HG03175 (cell line): ENCODE measurements at regions not wholly inside any gene's neighbourhood (a gene's known extent, or its start where the extent isn't known, plus 50 kb on each side); places are given as distances from the start of the nearest gene placed in this dataset.
A peak's percentile ranks its signal among the peaks of the same experiment; 100 is the strongest.
"Not testable (repeated sequence)": the region's sequence is repeated elsewhere in the genome, so short reads cannot be mapped to it uniquely, and the experiment has no call there.

Experiments used
- ATAC-seq: cut with Tn5 transposase; IDR thresholded peaks from one replicate; pipeline ENCODE4 v1.9.1; 2021; ENCODE audit warnings: mild to moderate bottlenecking, moderate library complexity; ENCODE audit not compliant: unreplicated experiment

DNA sequence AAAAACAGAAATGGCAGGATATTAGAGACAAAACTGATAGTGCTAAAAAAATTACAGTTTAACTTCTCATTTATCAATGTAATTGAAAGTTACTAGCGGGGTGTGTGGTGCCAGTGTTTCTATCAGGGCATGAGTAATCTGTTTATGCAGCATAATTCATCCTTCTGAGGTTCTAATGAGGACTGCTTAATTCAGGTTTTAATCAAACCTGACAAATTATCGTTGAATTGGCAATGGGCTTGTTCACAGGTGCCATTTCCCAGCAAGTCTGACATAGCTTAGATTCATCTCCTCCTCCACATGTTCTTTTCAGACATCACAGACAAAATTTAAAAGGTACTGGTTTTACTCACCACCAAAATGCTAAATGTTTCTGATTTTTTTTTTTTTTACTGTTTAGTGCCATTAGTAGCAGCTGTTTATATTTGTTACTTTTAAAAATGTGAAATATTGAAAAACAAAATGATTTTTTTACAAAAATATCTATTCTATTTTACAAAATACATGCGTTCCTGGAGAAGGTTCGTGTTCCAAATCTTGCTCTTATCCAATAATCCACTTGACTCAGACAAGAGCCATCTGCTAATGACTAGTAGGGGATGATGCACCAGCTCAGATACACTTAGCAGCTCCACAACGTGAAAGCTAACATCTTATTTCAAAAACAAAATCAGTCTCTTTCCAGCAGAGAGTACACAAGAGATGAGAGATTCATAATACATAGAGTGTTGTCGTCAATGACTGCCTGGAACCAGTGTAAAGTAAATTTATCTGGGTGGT lies 447.7 kb upstream of the DPPA4 start:
- ATAC-seq, result no peak

DNA sequence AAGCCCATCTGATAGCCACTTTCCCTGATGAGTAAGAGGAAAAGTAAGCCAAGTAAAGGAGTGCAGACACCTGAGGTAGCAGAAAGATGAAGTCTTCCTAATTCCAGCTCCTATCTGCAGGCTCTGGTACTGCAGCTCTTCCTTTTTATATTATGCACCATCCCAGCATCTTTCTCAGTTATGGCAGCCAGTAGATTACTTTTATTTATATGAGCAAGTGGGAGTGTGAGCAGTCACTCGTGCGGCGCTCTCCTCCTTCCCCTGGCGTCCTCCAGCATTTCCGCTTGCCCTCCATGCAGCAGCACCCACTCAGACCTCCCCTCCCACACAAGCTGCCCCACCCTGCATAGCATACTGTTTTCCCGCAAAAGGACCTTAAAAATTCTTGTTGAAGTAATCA lies 465.9 kb upstream of the DPPA4 start:
- no peak for ATAC-seq

DNA sequence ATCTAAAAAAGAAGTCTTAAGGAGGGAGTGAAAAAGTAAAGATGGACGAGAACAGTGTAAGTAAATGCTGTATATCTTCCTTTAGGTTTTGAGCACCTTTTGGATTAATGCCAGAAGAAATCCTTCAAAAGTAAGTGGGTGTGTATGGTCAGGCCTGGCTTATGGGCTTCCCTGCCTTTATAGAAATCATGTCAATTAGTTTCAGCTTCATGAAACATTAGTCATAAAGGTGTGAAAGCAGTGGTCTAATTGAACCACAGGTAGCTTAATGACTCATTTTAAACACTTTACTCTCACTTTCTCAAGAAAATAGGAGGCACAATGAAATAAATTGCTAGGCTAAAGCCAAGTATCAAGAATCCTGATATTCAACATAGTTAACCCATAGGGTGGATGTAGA lies 467.4 kb upstream of the DPPA4 start:
- peak; percentile 65 for ATAC-seq

- ATAC-seq, result peak; percentile 87
These were observed 469.6 kb upstream of the DPPA4 start for GRCh38 chr3:109806929-109807328.

DNA sequence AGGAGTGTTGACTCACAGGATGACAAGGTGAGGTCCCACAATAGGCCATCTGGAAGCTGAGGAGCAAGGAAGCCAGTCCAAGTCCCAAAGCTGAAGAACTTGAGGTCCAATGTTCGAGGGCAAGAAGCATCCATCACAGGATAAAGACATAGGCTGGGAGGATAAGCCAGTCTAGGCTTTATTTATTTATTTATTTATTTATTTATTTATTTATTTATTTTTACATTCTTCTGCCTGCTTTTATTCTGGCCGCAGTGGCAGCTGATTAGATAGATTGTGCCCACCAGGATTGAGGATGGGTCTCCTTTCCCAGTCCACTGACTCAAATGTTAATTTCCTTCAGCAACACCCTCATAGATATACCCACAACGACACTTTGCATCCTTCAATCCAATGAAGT lies 472.2 kb upstream of the DPPA4 start:
- ATAC-seq, result no peak

- no peak for ATAC-seq
These were observed 480.7 kb upstream of the DPPA4 start for GRCh38 chr3:109818081-109818480.

- no peak for ATAC-seq
These were observed 482.4 kb upstream of the DPPA4 start for GRCh38 chr3:109819734-109820133.

DNA sequence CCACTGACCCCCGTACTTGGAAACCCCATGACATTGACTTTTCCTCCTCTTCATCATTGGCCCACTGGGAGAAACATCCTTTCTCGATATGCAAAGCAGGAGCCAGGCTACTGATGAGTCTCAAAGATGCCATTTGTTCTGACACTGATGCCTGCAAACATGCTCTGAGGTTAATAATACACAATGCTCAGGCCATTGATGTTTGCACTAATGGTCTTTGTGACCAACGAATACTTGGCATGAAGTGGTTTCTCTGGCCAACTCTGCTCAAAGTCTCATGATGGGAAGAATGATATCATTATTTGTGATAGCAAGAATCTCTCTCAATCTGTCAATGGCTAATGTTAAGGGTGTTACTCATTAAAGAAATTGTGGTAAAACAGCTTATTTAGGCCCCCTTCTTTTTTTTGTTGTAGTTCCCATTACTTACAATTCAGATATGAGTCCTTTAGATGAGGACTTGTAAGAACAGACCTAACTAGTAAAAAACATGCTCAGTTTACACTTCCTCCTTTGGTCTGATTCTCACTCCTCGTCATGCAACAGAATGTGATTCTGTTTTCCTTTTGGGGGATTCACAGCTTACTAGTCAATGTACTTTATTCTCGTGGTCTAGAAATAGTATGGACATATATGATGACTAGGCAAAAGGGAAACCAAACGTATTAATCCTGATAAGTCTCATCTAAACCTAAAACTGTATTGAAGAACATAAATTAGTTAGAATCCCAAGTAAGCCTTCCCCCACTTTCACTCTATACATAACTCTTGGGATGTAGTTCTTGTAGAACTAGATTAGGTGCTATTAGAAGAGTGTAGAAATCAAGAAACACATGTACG lies 488.8 kb upstream of the DPPA4 start:
- ATAC-seq, result no peak

- no peak for ATAC-seq
These were observed 494.1 kb upstream of the DPPA4 start for GRCh38 chr3:109831403-109831802.

DNA sequence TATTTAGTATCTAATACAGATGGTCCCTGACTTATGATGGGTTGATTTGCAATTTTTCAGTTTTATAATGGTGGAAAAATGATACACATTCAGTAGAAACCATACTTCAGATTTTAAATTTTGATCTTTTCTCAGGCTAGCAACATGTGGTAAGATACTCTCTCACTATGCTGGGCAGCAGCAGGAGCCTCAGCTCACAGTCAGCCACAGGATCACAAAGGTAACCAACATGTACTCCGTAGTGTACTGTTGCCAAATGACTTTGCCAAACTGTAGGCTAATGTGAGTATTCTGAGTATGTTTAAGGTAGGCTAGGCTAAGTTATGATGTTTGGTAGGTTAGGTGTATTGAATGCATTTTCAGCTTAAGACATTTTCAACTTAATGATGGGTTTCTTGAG lies 498.6 kb upstream of the DPPA4 start:
- no peak for ATAC-seq

DNA sequence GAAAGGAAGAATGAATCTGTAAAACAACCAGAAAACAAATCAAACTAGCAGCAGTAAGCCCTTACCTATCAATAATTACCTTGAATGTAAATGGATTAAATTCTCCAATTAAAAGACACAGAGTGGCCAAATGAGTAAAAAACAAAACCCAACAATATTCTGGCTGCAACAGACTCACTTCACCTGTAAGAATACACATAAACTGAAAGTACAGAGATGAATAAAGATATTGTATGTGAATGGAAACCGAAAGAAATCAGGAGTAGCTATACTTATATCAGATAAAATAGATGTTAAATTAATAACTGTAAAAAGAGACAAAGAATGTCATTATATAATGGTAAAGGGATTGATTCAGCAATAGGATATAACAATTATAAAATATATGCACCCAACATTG lies 514.5 kb upstream of the DPPA4 start:
- no peak for ATAC-seq

- no peak for ATAC-seq
These were observed 514.9 kb upstream of the DPPA4 start for GRCh38 chr3:109852283-109852682.

DNA sequence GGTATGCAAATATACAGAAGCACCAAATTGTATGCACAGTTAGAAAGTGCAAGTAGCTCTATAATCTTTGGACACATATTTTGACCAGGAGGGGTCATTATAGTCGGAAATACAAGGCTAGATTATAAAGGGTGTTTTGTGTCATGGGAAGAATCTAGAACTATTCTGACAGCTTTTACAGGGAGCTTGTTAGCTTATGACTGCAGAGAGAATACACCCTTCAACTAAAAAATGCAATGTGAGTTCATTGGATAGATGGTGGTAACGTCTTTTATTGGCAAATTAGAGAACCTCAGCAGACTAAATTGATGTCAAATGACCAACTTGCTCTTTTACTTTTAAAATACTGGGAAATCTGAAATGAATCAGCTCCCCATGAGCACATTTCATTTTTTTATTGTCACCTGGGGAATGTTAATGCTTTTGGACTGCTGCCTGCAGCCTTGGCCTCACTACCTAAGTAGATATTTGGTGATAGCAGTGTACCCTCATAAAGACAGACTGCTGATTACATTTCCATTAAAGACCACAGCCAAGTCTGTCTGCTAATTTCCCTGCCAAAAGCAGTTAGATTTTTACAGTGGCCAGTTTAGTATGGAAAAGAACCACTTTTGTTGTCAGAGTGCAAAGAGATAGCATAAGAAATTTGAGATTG lies 515.9 kb upstream of the DPPA4 start:
- no peak for ATAC-seq

DNA sequence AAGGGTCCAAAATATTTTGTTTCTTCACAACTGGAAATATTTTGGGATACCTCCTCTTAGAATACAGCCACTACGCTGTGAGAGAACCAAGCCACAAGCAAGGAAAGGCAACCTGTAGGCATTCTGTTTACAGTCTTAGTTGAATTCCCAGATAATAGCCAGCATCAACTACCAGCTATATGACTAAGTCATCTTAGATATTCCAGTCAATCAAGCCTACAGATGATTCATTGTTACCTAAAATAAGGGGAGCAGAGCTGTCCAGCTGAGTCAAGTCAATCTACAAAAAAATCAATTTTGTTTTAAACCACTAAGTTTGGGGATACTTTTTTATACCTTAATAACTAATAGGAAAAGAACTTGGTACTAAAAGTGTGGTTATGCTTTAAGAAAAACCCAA lies 526.4 kb upstream of the DPPA4 start:
- no peak for ATAC-seq

DNA sequence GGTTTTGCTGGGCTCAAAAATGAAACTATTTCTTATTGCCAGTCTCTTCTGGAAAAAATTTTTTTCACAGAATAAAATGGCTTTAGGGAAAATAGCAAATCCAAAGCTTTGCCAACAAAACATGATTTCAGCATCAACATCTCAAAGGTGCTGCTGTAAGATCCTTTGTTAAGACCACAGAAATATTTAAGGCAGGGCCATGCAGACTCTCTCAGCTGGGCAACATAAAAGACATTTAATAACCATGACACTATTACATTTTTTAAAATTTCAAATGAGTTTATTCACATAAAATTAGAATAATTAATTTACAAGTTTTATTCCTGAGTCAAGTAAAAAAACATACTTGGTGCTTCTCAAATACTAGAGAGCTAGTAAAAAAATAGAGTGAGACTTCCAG lies 527.1 kb upstream of the DPPA4 start:
- ATAC-seq, result no peak

DNA sequence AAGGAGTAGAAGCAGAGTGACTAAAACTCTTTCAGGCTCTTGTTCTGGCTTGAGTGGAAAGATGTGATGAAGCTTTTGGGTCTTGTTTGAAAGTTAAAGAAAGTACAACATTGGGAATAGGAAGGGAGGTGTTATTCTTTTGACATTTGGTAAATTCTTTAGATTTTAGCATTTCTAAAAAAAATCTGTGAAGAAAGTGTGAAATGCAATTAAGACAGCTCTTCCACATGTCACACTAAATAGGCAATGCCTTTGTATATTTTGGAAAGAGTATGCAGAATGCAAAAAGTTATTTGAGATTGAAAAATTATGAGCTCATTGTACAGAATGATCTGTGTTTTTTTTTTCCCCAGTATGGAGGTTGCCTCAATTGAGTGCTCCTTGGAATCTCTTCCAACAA lies 532.2 kb upstream of the DPPA4 start:
- ATAC-seq, result no peak

DNA sequence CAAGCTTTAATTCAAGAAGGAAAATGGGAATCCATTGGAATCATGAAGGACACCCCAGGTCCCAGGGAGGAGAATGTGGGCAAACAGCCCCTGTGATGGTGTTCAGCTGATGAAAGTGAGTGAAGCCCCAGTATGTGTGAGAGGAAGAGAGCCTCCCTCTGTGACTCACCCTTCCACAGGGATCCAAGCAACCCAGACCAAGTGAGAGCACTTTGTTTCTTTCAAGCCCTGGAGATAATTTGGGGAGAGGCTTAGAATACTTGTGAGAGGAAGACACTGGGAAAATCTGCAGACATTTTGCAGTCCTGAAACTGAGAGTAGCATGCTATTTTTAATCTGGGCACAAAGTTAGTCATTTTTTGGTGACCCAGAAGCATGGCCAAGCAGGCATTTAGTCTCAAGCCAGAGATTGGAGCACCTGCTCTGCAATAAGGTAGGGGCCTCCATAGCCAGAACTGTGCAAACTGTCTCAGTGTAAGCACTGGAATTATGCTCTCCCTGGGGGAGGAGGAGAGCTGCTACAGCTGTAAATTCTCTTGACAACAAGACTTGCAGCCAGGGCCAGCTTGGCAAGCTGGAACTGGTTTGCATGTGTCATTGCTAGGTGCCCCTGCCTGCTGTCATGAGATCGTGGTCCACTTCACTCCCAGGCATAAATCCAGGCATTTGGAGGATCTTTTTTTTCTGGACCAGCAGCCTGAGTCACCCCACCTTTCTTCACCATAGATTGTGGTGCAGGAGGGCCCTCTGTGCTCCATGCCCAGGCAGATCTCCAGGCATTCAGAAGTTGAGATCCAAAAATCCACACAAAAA lies 537.8 kb upstream of the DPPA4 start:
- no peak for ATAC-seq

DNA sequence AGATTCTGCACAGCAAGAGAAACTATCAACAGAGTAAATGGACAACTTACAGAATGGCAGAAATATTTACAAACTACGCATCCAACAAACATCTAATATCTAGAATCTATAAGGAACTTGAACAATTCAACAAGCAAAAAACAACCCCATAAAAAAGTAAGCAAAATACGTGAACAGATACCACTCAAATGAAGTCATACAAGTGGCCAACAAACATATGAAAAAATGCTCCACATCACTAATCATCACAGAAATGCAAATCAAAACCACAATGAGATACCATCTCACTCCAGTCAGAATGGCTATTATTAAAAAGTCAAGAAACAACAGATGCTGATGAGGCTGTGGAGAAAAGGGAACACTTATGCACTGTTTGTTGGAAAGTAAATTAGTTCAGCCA lies 540.3 kb upstream of the DPPA4 start:
- not testable (repeated sequence) for ATAC-seq

DNA sequence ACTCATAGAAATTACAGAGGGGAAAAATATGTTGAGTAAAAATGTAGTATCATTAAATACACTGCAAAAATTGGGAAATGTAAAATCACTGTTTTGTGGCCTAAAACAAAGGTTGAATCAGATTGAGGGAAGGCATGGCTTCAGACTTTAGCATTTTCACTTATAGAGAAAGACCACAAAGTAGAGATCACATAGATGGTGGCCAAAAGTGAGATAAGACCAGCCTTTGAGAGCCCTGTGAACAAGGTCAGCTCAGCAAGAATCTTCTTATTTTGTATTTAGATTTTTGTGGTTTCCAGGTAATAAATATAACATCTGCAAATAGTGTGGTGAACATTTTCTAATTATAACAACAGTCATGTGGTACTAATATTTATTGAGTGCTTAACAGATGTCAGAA lies 544.8 kb upstream of the DPPA4 start:
- ATAC-seq, result no peak

DNA sequence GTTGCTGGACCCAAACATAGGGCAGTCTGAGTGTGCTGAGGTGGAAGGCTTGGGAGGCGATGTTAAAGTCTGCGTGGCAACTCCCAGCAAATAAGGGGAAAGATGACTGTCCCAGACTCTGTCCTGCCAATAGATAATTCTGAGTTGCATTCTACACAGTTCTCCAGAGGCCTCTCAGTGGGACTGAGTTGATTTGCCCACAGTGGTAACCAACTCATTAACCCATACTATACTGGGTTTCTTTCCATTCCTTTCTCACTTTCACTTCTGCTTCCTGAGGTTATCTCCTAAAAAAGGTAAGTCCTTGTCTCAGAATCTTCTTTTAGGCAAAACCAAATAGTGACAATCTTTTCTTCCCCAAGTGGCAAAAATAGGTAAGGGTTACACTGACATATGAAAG lies 549.9 kb upstream of the DPPA4 start:
- ATAC-seq, result no peak

GRCh38 chr3:109888026-109888425 lies 550.7 kb upstream of the DPPA4 start:
- peak; percentile 64 for ATAC-seq
